Retina (tissue), 1 donor: ENCODE measurements at regions not wholly inside any gene's neighbourhood (a gene's known extent, or its start where the extent isn't known, plus 50 kb on each side); places are given as distances from the start of the nearest gene placed in this dataset.

Source experiments
- DNase-seq: peaks from one replicate; pipeline ENCODE4 v3.0.0-alpha.2; 2016

DNA sequence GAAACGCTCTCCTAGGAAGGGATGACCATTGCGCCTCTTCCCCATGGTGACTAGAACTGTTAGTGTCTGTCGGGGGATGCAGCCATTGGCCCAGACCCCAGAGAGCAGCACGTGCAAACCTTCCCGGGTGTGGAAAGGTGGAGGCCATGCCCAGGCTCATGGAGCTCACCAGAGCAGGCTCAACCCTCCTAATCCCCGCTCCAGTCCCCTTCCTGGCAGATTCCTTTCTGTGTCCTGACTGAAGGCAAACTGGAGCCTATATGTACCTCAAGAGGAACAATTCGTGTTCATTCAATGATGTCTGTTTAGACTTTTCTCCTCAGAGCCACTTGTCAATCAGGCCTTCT lies 94.4 kb downstream of the RHOB start:
- DNase-seq = no peak

DNA sequence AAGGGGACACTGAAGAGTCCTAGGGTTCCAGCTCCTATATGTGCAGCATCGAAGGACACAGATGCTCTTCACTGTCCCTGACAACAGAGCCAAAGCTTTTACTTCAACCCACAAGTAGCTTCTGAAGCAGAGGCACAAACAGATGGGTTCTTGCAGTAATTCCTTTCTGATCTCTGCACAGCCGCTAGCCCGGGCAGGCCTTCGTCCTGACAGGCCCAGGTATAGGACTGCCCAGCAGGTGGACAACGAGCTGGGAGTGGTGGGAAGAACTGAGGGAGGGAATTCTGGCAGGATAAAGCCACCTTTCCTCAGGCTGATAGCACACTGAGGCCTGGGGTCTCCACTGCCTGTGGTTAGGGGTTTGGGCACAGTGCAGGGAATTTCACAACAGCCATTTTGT lies 94.8 kb downstream of the RHOB start:
- no peak for DNase-seq

- DNase-seq = no peak
These were observed 95.4 kb downstream of the RHOB start for GRCh38 chr2:20542269-20542668.

GRCh38 chr2:20542746-20543468 lies 96.0 kb downstream of the RHOB start:
- peak; percentile 73 for DNase-seq

DNA sequence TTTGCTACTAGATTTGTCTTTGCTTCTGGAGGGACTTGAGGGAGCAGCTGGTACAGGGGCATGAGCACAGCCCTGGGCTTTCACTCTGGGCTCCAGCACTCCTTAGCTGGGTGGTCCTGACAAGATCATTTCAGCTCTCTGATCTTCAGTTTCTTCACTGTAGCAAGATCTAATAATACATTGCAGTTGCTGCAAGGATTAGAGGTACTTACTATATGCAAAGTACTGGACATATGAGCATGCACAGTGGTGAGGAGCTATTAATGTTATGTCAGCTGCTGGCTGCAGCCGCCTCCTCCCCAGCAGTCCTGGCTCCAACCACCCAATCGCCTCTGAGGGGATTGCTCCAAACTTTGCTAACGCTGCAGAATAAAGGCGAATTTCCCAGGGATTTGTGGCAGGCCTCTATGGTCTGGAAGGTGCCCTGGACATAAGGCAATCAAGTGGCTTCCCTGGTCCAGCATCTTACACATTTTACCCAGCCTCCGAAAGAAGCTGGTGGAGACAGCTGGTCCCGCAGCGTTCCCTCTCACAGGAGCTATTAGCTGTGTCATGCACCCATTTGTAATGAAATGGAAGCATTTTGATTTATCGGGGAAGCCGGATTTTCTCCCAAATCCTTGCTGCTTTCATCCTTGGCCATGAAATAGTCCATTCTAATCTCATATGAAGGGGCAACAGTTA lies 96.7 kb downstream of the RHOB start:
- peak; percentile 78 for DNase-seq

GRCh38 chr2:20544153-20544747 lies 97.4 kb downstream of the RHOB start:
- DNase-seq = peak; percentile 76

DNA sequence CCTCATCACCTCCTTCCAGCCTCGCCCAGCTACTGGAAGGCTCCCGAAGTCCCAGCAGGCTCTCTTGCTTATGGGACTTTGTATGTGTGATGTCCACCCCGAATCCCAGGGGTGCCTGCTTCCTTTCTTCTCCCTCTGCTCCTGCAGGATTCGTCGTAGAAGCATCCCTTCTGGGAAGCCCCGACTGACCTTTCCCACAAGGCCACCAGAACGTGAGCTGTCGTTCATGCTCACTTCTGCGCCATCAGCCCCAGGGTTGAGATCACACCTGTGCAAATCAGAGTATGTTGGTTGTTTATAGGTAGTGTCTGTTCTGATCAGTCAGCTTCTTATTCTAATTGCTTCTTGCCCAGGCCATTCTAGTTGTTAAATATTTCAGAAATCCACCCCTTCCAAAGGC lies 101.8 kb downstream of the HS1BP3 start:
- DNase-seq = no peak

- no peak for DNase-seq
These were observed 101.1 kb downstream of the HS1BP3 start for GRCh38 chr2:20549691-20550348.

GRCh38 chr2:20551260-20551944 lies 99.5 kb downstream of the HS1BP3 start:
- DNase-seq = peak; percentile 40

DNA sequence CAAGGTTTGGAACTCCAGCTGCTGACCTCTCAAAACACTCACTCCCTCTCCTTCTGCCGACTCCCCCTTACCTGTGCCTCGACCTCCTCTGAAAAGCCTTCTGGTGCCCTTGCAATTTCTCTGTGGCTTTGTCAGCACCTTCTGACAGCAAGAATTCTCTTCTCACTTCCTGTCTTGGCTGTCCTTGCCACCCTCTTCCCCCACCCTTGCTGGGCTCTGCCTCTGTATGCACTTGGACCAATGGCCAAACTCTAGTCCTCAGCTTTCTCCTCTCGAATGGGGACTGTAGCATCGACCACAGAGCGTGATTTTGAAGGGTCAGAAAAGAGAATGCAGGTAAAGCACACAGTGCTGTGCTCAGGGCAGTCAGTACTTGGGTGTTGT lies 99.0 kb downstream of the HS1BP3 start:
- no peak for DNase-seq

GRCh38 chr2:20552847-20553246 lies 98.1 kb downstream of the HS1BP3 start:
- DNase-seq = no peak

GRCh38 chr2:20553580-20553979 lies 97.3 kb downstream of the HS1BP3 start:
- no peak for DNase-seq

GRCh38 chr2:20555954-20556353 lies 94.9 kb downstream of the HS1BP3 start:
- DNase-seq = no peak

- DNase-seq = no peak
These were observed 94.1 kb downstream of the HS1BP3 start for GRCh38 chr2:20556756-20557155.

DNA sequence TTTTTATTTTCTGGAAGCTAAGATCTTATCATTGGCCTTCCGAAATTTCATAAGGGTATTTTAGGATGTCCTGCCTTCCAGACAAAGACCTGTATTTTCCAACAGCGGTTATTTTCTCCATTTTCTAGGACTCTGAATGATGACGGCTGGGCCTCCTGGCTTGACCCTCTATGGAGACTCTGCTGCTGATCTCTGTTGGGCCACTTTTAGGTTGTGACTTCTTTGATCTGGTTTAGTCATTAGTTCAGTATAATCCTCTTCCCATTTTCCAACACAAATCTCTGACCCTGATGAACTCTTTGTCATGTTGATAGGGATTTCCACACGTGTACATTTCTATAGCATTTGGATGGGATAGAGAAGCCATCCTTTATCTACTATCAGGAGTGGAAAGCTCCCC lies 93.7 kb downstream of the HS1BP3 start:
- DNase-seq = no peak

- DNase-seq = no peak
These were observed 93.3 kb downstream of the HS1BP3 start for GRCh38 chr2:20557635-20558034.

DNA sequence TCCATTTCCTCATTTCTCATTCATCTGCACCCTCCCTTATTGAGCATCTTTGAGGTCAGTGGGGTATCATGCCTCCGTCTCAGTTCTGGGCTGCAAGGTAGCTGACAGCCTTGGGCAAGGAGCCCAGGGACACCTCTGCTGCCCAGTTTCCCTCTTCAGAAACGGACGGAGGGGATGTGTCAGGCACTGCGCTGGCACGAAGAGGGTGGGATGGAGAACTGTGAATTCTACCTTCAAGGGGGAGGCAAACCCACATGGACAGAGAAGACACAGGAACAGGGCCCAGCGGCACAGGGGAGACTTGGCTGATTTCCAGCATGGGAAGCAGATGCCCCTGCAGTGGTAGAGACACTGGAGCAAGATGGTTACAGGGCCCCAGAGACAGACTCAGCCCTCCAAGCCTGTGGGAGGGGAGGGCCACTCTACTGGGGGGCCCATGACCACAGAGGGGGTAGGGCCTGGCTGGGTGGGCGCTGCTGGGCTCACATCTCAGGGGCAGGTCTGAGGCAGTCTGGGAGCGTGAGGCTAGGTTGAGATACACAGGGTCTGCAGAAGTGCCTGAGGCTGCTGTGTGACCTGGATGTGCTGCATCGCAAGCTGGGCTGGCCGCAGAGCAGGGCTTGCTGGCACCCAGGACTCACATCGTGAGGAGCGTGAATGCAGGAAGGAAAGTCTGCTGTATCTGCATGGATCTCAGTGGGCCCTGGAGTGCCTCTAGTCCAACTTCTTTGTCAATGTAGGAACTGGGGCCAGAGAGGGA lies 92.3 kb downstream of the HS1BP3 start:
- no peak for DNase-seq

DNA sequence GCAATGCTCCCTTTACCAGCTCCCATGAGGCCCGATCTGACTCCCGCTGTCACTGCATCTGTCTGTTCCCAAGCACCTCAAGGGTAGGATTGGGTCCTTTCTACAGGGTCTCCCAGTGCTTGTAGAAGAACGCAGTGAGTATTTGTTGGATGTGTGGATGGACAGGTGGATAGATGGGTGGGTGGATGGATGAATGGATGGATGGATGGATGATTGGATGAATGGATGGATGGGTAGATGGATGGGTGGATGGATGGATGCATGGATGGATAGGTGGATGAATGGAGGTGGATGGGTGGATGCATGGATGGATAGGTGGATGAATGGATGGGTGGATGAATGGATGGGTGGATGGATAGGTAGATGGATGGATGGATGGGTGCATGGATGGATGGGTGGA lies 91.6 kb downstream of the HS1BP3 start:
- no peak for DNase-seq

GRCh38 chr2:20560011-20560410 lies 90.9 kb downstream of the HS1BP3 start:
- DNase-seq = no peak

GRCh38 chr2:20560891-20561636 lies 89.8 kb downstream of the HS1BP3 start:
- no peak for DNase-seq

- DNase-seq = no peak
These were observed 89.1 kb downstream of the HS1BP3 start for GRCh38 chr2:20561637-20562454.
